SK-N-SH (cell line): ENCODE measurements at regions not wholly inside any gene's neighbourhood (a gene's known extent, or its start where the extent isn't known, plus 50 kb on each side); places are given as distances from the start of the nearest gene placed in this dataset.

ENCODE experiments used
- CTCF ChIA-PET: fragments of 300-600, 350-600 bp; formaldehyde crosslinking; extraction: SDS; loops from one replicate; lab custom pipeline; 2021; lab: Yijun Ruan, JAX
- POLR2A ChIA-PET: fragments of 350-600 bp; sonication (Branson Sonifier 250); formaldehyde crosslinking; extraction: SDS; loops from one replicate; lab custom pipeline; 2020; ENCODE audit warnings: antibody characterized with exemption, inconsistent platforms; lab: Yijun Ruan, JAX
- DNase-seq: peaks from one replicate; pipeline ENCODE4 v3.0.0; 2012
- H2AFZ ChIP-seq: fragments of 200-600 bp; sonication (generic); 2 replicates; pipeline ENCODE4 v1.8.1; 2016; ENCODE audit warnings: antibody characterized with exemption, mild to moderate bottlenecking, low read depth
- H3F3A ChIP-seq: fragments of 200-600 bp; sonication (generic); replicated peaks from 2 replicates; pipeline ENCODE3; 2016; ENCODE audit warnings: antibody characterized with exemption, mild to moderate bottlenecking; ENCODE audit not compliant: insufficient read depth
- H3K27ac ChIP-seq, 2 experiments: fragments of 200-500 bp in 1 of 2; fragments of 200-600 bp in 1 of 2; sonication (Bioruptor generic) in 1 of 2; sonication (generic), shearing (Covaris generic) in 1 of 2; 2 replicates each; pipeline versions ENCODE4 v1.5.1 to v1.6.1; 2014 to 2016; ENCODE audit warnings: low read depth in 2 of 2, inconsistent platforms in 1 of 2, low read length in 1 of 2, mild to moderate bottlenecking in 1 of 2, mixed read lengths in 1 of 2
- H3K27me3 ChIP-seq: fragments of 200-600 bp; sonication (generic), shearing (Covaris generic); 2 replicates; pipeline ENCODE4 v1.6.1; 2016; ENCODE audit warnings: mixed run types; ENCODE audit not compliant: insufficient read depth
- H3K36me3 ChIP-seq, 2 experiments: fragments of 200-500 bp in 1 of 2; fragments of 200-600 bp in 1 of 2; sonication (Bioruptor generic) in 1 of 2; sonication (generic) in 1 of 2; replicated peaks in 1 of 2; 2 replicates each; pipeline versions ENCODE3 to v1.5.1; 2014 to 2016; ENCODE audit warnings: low read length in 1 of 2, mild to moderate bottlenecking in 1 of 2; ENCODE audit not compliant: insufficient read depth in 2 of 2, control insufficient read depth in 1 of 2
- H3K4me1 ChIP-seq, 2 experiments: fragments of 200-500 bp in 1 of 2; fragments of 200-600 bp in 1 of 2; sonication (Bioruptor generic) in 1 of 2; sonication (generic), shearing (Covaris generic) in 1 of 2; 2 replicates each; pipeline versions ENCODE4 v1.5.1 to v1.6.1; 2014 to 2016; ENCODE audit warnings: low read depth in 1 of 2, low read length in 1 of 2, mixed run types in 1 of 2; ENCODE audit not compliant: insufficient read depth in 2 of 2, control insufficient read depth in 1 of 2
- H3K4me2 ChIP-seq: fragments of 200-600 bp; sonication (generic), shearing (Covaris generic); 2 replicates; pipeline ENCODE4 v1.6.1; 2017; ENCODE audit warnings: mixed run types
- H3K4me3 ChIP-seq, 2 experiments: fragments of 200-500 bp in 1 of 2; fragments of 200-600 bp in 1 of 2; sonication (Bioruptor generic) in 1 of 2; sonication (generic), shearing (Covaris generic) in 1 of 2; 2 replicates each; pipeline versions ENCODE4 v1.5.1 to v1.8.1; 2014 to 2016; ENCODE audit warnings: low read depth in 2 of 2, inconsistent platforms in 1 of 2, low read length in 1 of 2, mild to moderate bottlenecking in 1 of 2, mixed read lengths in 1 of 2, moderate library complexity in 1 of 2
- H3K79me2 ChIP-seq: fragments of 200-600 bp; sonication (generic); 2 replicates; pipeline ENCODE4 v1.8.1; 2017; ENCODE audit warnings: mild to moderate bottlenecking; ENCODE audit not compliant: insufficient read depth
- H3K9ac ChIP-seq: fragments of 200-600 bp; sonication (generic); 2 replicates; pipeline ENCODE4 v1.6.1; 2017; ENCODE audit warnings: mixed run types
- H3K9me2 ChIP-seq: fragments of 200-600 bp; sonication (generic); 2 replicates; pipeline ENCODE4 v1.6.1; 2017; ENCODE audit warnings: mixed run types
- H3K9me3 ChIP-seq: fragments of 200-600 bp; sonication (generic); 2 replicates; pipeline ENCODE4 v1.6.1; 2017; ENCODE audit warnings: mixed run types, mild to moderate bottlenecking, moderate library complexity
- H4K20me1 ChIP-seq: fragments of 200-600 bp; sonication (generic); 2 replicates; pipeline ENCODE4 v1.6.1; 2017; ENCODE audit warnings: mild to moderate bottlenecking, mixed run types; ENCODE audit not compliant: insufficient read depth
- CHD2 ChIP-seq: fragments of 150-350 bp; IDR thresholded peaks from 2 replicates; pipeline ENCODE4 v1.6.1; 2018; ENCODE audit warnings: low read length; ENCODE audit not compliant: partially characterized antibody
- ELF1 ChIP-seq: IDR thresholded peaks from 2 replicates; pipeline ENCODE4 v1.4.0; 2012
- FOXM1 ChIP-seq: IDR thresholded peaks from 2 replicates; pipeline ENCODE4 v1.4.0; 2012; ENCODE audit warnings: low read depth, mild to moderate bottlenecking
- GABPA ChIP-seq: IDR thresholded peaks from 2 replicates; pipeline ENCODE4 v1.4.0; 2012; ENCODE audit warnings: low read depth, mild to moderate bottlenecking
- IRF3 ChIP-seq: fragments of 150-350 bp; IDR thresholded peaks from 2 replicates; pipeline ENCODE4 v1.6.1; 2016; ENCODE audit warnings: mild to moderate bottlenecking, low read depth, low read length
- MXI1 ChIP-seq: IDR thresholded peaks from 2 replicates; pipeline ENCODE4 v1.6.1; 2012; ENCODE audit warnings: mild to moderate bottlenecking, low read depth, low read length, improper control_type of control experiment
- NFIC ChIP-seq: IDR thresholded peaks from 2 replicates; pipeline ENCODE4 v1.4.0; 2012; ENCODE audit warnings: borderline replicate concordance
- NRF1 ChIP-seq: IDR thresholded peaks from 2 replicates; pipeline ENCODE4 v1.6.1; 2012; ENCODE audit warnings: low read depth, mild to moderate bottlenecking, low read length
- PBX3 ChIP-seq: IDR thresholded peaks from 2 replicates; pipeline ENCODE4; 2012
- POLR2AphosphoS5 ChIP-seq: IDR thresholded peaks from 2 replicates; pipeline ENCODE4 v1.6.1; 2012; ENCODE audit warnings: low read depth, low read length
- RCOR1 ChIP-seq: fragments of 150-350 bp; IDR thresholded peaks from 2 replicates; pipeline ENCODE4 v1.6.1; 2017; ENCODE audit warnings: antibody characterized with exemption, low read length
- SIN3A ChIP-seq: IDR thresholded peaks from 2 replicates; pipeline ENCODE4 v1.6.1; 2012; ENCODE audit warnings: low read depth, mild to moderate bottlenecking, low read length, moderate library complexity, borderline replicate concordance
- TAF1 ChIP-seq: IDR thresholded peaks from 2 replicates; pipeline ENCODE4 v1.6.1; 2012; ENCODE audit warnings: low read depth, mild to moderate bottlenecking, low read length, moderate library complexity, borderline replicate concordance
- TCF12 ChIP-seq: IDR thresholded peaks from 2 replicates; pipeline ENCODE4 v1.4.0; 2012
- TEAD4 ChIP-seq: IDR thresholded peaks from 2 replicates; pipeline ENCODE4 v1.4.0; 2012; ENCODE audit warnings: mild to moderate bottlenecking, borderline replicate concordance; ENCODE audit not compliant: insufficient read depth
- USF1 ChIP-seq: IDR thresholded peaks from 2 replicates; pipeline ENCODE4 v1.4.0; 2012; ENCODE audit warnings: low read depth, borderline replicate concordance
- USF2 ChIP-seq: fragments of 150-350 bp; IDR thresholded peaks from 2 replicates; pipeline ENCODE4 v1.6.1; 2017; ENCODE audit warnings: antibody characterized with exemption, low read length, low read depth, borderline replicate concordance
- YY1 ChIP-seq: IDR thresholded peaks from 2 replicates; pipeline ENCODE4 v1.4.0; 2012; ENCODE audit warnings: low read depth, mild to moderate bottlenecking
- ZBTB33 ChIP-seq: IDR thresholded peaks from 2 replicates; pipeline ENCODE4 v1.4.0; 2012; ENCODE audit warnings: low read depth, borderline replicate concordance
- WGBS: methylation state at CpG from one replicate; pipeline ENCODE4 v1.1.6; 2017; ENCODE audit warnings: low lambda C conversion rate; 5-methylcytosine and 5-hydroxymethylcytosine counted together
- TF ChIP-seq, protein P1 (sequence below): fragments of 200-600 bp; sonication (generic); IDR thresholded peaks from 2 replicates; pipeline ENCODE4 v1.6.1; 2017; ENCODE audit warnings: antibody characterized with exemption, mild to moderate bottlenecking, moderate library complexity

- Histone ChIP-seq H3K9ac (no peak overlapping the region), H4K20me1 (no peaks in the 10 kb centered on the region), H2AFZ (no peak overlapping the region), H3K9me2 (no peaks in the 10 kb centered on the region), H3K9me3 (no peaks in the 10 kb centered on the region), H3K27me3 (no peaks in the 10 kb centered on the region), H3K4me2 (no peak overlapping the region), H3K4me3 (no peak overlapping the region), H3K36me3 (no peaks in the 10 kb centered on the region), H3K27ac (no peak overlapping the region), H3K79me2 (no peaks in the 10 kb centered on the region), H3F3A (no peaks in the 10 kb centered on the region), H3K4me1 (no peaks in the 10 kb centered on the region; a peak in 1 of 4 replicates)
- no peak for DNase-seq
- WGBS, result 86% methylated on average over 3 of the region's 4 CpGs
- ChIA-PET CTCF (no interaction called here), POLR2A (no interaction called here)
- no peak for TF ChIP-seq GABPA
- TF ChIP-seq FOXM1, result no peak
- no peak for TF ChIP-seq TAF1
- TF ChIP-seq YY1, result no peak
- no peak for TF ChIP-seq NRF1
- TF ChIP-seq RCOR1, result no peak
- TF ChIP-seq USF1, result no peak
- TF ChIP-seq NFIC, result no peak
- no peak for TF ChIP-seq ZBTB33
- no peak for TF ChIP-seq POLR2AphosphoS5
- TF ChIP-seq MXI1, result no peak
- TF ChIP-seq SIN3A, result no peak
- TF ChIP-seq PBX3, result no peak
- no peak for TF ChIP-seq TEAD4
- no peak for TF ChIP-seq CHD2
- no peak for TF ChIP-seq ELF1
- no peak for TF ChIP-seq IRF3
- TF ChIP-seq TCF12, result no peak
- TF ChIP-seq, protein P1, sequence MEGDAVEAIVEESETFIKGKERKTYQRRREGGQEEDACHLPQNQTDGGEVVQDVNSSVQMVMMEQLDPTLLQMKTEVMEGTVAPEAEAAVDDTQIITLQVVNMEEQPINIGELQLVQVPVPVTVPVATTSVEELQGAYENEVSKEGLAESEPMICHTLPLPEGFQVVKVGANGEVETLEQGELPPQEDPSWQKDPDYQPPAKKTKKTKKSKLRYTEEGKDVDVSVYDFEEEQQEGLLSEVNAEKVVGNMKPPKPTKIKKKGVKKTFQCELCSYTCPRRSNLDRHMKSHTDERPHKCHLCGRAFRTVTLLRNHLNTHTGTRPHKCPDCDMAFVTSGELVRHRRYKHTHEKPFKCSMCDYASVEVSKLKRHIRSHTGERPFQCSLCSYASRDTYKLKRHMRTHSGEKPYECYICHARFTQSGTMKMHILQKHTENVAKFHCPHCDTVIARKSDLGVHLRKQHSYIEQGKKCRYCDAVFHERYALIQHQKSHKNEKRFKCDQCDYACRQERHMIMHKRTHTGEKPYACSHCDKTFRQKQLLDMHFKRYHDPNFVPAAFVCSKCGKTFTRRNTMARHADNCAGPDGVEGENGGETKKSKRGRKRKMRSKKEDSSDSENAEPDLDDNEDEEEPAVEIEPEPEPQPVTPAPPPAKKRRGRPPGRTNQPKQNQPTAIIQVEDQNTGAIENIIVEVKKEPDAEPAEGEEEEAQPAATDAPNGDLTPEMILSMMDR, result no peak
- no peak for TF ChIP-seq USF2
These were observed 113.4 kb upstream of the F3 start for GRCh38 chr1:94654919-94655318.
